ENCODE measurements at regions not wholly inside any gene's neighbourhood (a gene's known extent, or its start where the extent isn't known, plus 50 kb on each side); places are given as distances from the start of the nearest gene placed in this dataset.

- intact Hi-C loops (cut with DNase I): no loop called here
- no peak for TF ChIP-seq CTCF (IDR thresholded peaks at IDR 0.05)
- no peaks in the 10 kb centered on the region for H3K27me3 ChIP-seq
- no peaks in the 10 kb centered on the region for H3K36me3 ChIP-seq
- no peak for DNase-seq
- H3K9me3 ChIP-seq: no peaks in the 10 kb centered on the region
- ATAC-seq: no peak
- H3K4me1 ChIP-seq: no peaks in the 10 kb centered on the region
- no peak overlapping the region for H3K4me3 ChIP-seq
- no peak overlapping the region for H3K27ac ChIP-seq
These were observed 65.9 kb upstream of the SIPA1L2 start for GRCh38 chr1:232695621-232696385.

GRCh38 chr1:232696466-232696865 is 66.5 kb upstream of the SIPA1L2 start:
- TF ChIP-seq CTCF (IDR thresholded peaks at IDR 0.05): no peak
- Histone ChIP-seq H3K27ac (no peak overlapping the region), H3K36me3 (no peaks in the 10 kb centered on the region), H3K27me3 (no peaks in the 10 kb centered on the region), H3K4me1 (no peaks in the 10 kb centered on the region), H3K4me3 (no peak overlapping the region), H3K9me3 (no peaks in the 10 kb centered on the region)
- DNase-seq: no peak
- no peak for ATAC-seq
- intact Hi-C loops (cut with DNase I): no loop called here

- no peak overlapping the region for H3K27ac ChIP-seq
- intact Hi-C loops (cut with DNase I): no loop called here
- H3K4me3 ChIP-seq: no peak overlapping the region
- H3K4me1 ChIP-seq: no peaks in the 10 kb centered on the region
- no peak for TF ChIP-seq CTCF (IDR thresholded peaks at IDR 0.05)
- H3K9me3 ChIP-seq: no peaks in the 10 kb centered on the region
- H3K27me3 ChIP-seq: no peaks in the 10 kb centered on the region
- no peaks in the 10 kb centered on the region for H3K36me3 ChIP-seq
- ATAC-seq (no peak), DNase-seq (no peak)
These were observed 67.4 kb upstream of the SIPA1L2 start for GRCh38 chr1:232697187-232697822.

GRCh38 chr1:232699814-232700213 is 69.9 kb upstream of the SIPA1L2 start:
- Histone ChIP-seq H3K27ac (no peak overlapping the region), H3K4me3 (no peak overlapping the region), H3K36me3 (no peaks in the 10 kb centered on the region), H3K4me1 (peaks cover 6 to 9% of the 10 kb centered on the region in 2 donors), H3K9me3 (no peaks in the 10 kb centered on the region), H3K27me3 (no peaks in the 10 kb centered on the region)
- DNase-seq (no peak), ATAC-seq (no peak)
- intact Hi-C loops (cut with DNase I): no loop called here
- TF ChIP-seq CTCF (IDR thresholded peaks at IDR 0.05): no peak

GRCh38 chr1:232702911-232703310 is 73.0 kb upstream of the SIPA1L2 start:
- H3K27ac ChIP-seq: no peak overlapping the region
- peaks cover 12 to 22% of the 10 kb centered on the region in 2 donors for H3K4me1 ChIP-seq
- no peak overlapping the region for H3K4me3 ChIP-seq
- H3K27me3 ChIP-seq: no peaks in the 10 kb centered on the region
- no peaks in the 10 kb centered on the region for H3K36me3 ChIP-seq
- no peak for ATAC-seq
- no peaks in the 10 kb centered on the region for H3K9me3 ChIP-seq
- intact Hi-C loops (cut with DNase I): no loop called here
- no peak for DNase-seq
- no peak for TF ChIP-seq CTCF (IDR thresholded peaks at IDR 0.05)
